GM21515 (cell line): ENCODE measurements at regions not wholly inside any gene's neighbourhood (a gene's known extent, or its start where the extent isn't known, plus 50 kb on each side); places are given as distances from the start of the nearest gene placed in this dataset.

ENCODE experiments used
- ATAC-seq: cut with Tn5 transposase; IDR thresholded peaks from one replicate; pipeline ENCODE4 v1.9.1; 2021; ENCODE audit not compliant: unreplicated experiment

- ATAC-seq = no peak
Observed at GRCh38 chr2:186276909-186277308, 209.2 kb upstream of the ZC3H15 start.

- no peak for ATAC-seq
Observed at GRCh38 chr2:186281726-186282125, 204.3 kb upstream of the ZC3H15 start.

- ATAC-seq = no peak
Observed at GRCh38 chr2:186294248-186294888, 191.7 kb upstream of the ZC3H15 start.

- ATAC-seq = no peak
Observed at GRCh38 chr2:186299610-186300009, 186.4 kb upstream of the ZC3H15 start.

GRCh38 chr2:186302263-186302662 lies 183.8 kb upstream of the ZC3H15 start:
- ATAC-seq = no peak

- no peak for ATAC-seq
Observed at GRCh38 chr2:186303091-186303490, 183.0 kb upstream of the ZC3H15 start.

GRCh38 chr2:186304064-186304463 lies 182.0 kb upstream of the ZC3H15 start:
- no peak for ATAC-seq

- ATAC-seq = no peak
Observed at GRCh38 chr2:186306754-186307153, 179.3 kb upstream of the ZC3H15 start.

- ATAC-seq = peak; percentile 83
Observed at GRCh38 chr2:186307871-186308270, 178.2 kb upstream of the ZC3H15 start.

GRCh38 chr2:186308347-186308746 lies 177.7 kb upstream of the ZC3H15 start:
- ATAC-seq = no peak

- no peak for ATAC-seq
Observed at GRCh38 chr2:186309901-186310300, 176.2 kb upstream of the ZC3H15 start.

GRCh38 chr2:186319105-186319504 lies 167.0 kb upstream of the ZC3H15 start:
- no peak for ATAC-seq

GRCh38 chr2:186325827-186326535 lies 160.1 kb upstream of the ZC3H15 start:
- ATAC-seq = no peak

GRCh38 chr2:186327251-186327868 lies 158.7 kb upstream of the ZC3H15 start:
- peak; percentile 69 for ATAC-seq

GRCh38 chr2:186328838-186329237 lies 157.2 kb upstream of the ZC3H15 start:
- no peak for ATAC-seq

- ATAC-seq = no peak
Observed at GRCh38 chr2:186330050-186330449, 156.0 kb upstream of the ZC3H15 start.

GRCh38 chr2:186339716-186340115 lies 146.3 kb upstream of the ZC3H15 start:
- no peak for ATAC-seq

- ATAC-seq = no peak
Observed at GRCh38 chr2:186342029-186342428, 144.0 kb upstream of the ZC3H15 start.

- no peak for ATAC-seq
Observed at GRCh38 chr2:186345745-186346144, 140.3 kb upstream of the ZC3H15 start.

GRCh38 chr2:186346216-186346615 lies 139.8 kb upstream of the ZC3H15 start:
- no peak for ATAC-seq

GRCh38 chr2:186347472-186347871 lies 138.6 kb upstream of the ZC3H15 start:
- no peak for ATAC-seq

- no peak for ATAC-seq
Observed at GRCh38 chr2:186348200-186348599, 137.9 kb upstream of the ZC3H15 start.
